SHP77 (cell line): ENCODE measurements at regions not wholly inside any gene's neighbourhood (a gene's known extent, or its start where the extent isn't known, plus 50 kb on each side); places are given as distances from the start of the nearest gene placed in this dataset.
"Not testable (repeated sequence)": the region's sequence is repeated elsewhere in the genome, so short reads cannot be mapped to it uniquely, and the experiment has no call there.

Source experiments
- DNase-seq, 2 experiments: peaks; one replicate each; lab custom pipeline; 2025; lab: John Stamatoyannopoulos, UW

- no peak for DNase-seq
Measured at GRCh38 chr4:28082686-28083390, 1222.2 kb downstream of the STIM2 start.

- DNase-seq = no peak
Measured at GRCh38 chr4:28092610-28093009, 1232.0 kb downstream of the STIM2 start.

- peak in 1 of 2 experiments; percentile 1 for DNase-seq
Measured at GRCh38 chr4:28093071-28093470, 1232.4 kb downstream of the STIM2 start.

GRCh38 chr4:28101583-28101982 lies 1240.9 kb downstream of the STIM2 start:
- DNase-seq = no peak

- no peak for DNase-seq
Measured at GRCh38 chr4:28105271-28105859, 1244.7 kb downstream of the STIM2 start.

GRCh38 chr4:28106155-28106554 lies 1245.5 kb downstream of the STIM2 start:
- DNase-seq = no peak

GRCh38 chr4:28109801-28110200 lies 1249.2 kb downstream of the STIM2 start:
- no peak for DNase-seq

- DNase-seq = not testable (repeated sequence)
Measured at GRCh38 chr4:28112691-28113335, 1252.2 kb downstream of the STIM2 start.

GRCh38 chr4:28113586-28113985 lies 1252.9 kb downstream of the STIM2 start:
- not testable (repeated sequence) for DNase-seq

GRCh38 chr4:28116526-28117083 lies 1256.0 kb downstream of the STIM2 start:
- not testable (repeated sequence) for DNase-seq

GRCh38 chr4:28117084-28117682 lies 1256.5 kb downstream of the STIM2 start:
- DNase-seq = no peak

- DNase-seq = no peak
Measured at GRCh38 chr4:28146191-28146590, 1285.5 kb downstream of the STIM2 start.

GRCh38 chr4:28148221-28148620 lies 1287.6 kb downstream of the STIM2 start:
- no peak for DNase-seq

- DNase-seq = no peak
Measured at GRCh38 chr4:28149762-28150161, 1289.1 kb downstream of the STIM2 start.

GRCh38 chr4:28151314-28151713 lies 1290.7 kb downstream of the STIM2 start:
- DNase-seq = no peak

- DNase-seq = no peak
Measured at GRCh38 chr4:28167411-28167810, 1306.8 kb downstream of the STIM2 start.

GRCh38 chr4:28176942-28177341 lies 1316.3 kb downstream of the STIM2 start:
- DNase-seq = no peak

- no peak for DNase-seq
Measured at GRCh38 chr4:28177641-28178040, 1317.0 kb downstream of the STIM2 start.

GRCh38 chr4:28179126-28179525 lies 1318.5 kb downstream of the STIM2 start:
- no peak for DNase-seq

- no peak for DNase-seq
Measured at GRCh38 chr4:28209371-28209924, 1348.8 kb downstream of the STIM2 start.

- DNase-seq = no peak
Measured at GRCh38 chr4:28211676-28212470, 1351.2 kb downstream of the STIM2 start.
